NT2/D1 (cell line): ENCODE measurements at regions not wholly inside any gene's neighbourhood (a gene's known extent, or its start where the extent isn't known, plus 50 kb on each side); places are given as distances from the start of the nearest gene placed in this dataset.

Source experiments
- SUZ12 ChIP-seq: IDR thresholded peaks from 2 replicates; pipeline ENCODE4 v1.6.1; 2011; ENCODE audit not compliant: insufficient read length, insufficient read depth; ENCODE audit errors: extremely low read depth
- YY1 ChIP-seq: IDR thresholded peaks from 2 replicates; pipeline ENCODE4 v1.6.1; 2011; ENCODE audit not compliant: insufficient read length, insufficient read depth
- ZNF274 ChIP-seq: IDR thresholded peaks from 2 replicates; pipeline ENCODE4 v1.6.1; 2011; ENCODE audit warnings: mild to moderate bottlenecking, low read depth, low read length

DNA sequence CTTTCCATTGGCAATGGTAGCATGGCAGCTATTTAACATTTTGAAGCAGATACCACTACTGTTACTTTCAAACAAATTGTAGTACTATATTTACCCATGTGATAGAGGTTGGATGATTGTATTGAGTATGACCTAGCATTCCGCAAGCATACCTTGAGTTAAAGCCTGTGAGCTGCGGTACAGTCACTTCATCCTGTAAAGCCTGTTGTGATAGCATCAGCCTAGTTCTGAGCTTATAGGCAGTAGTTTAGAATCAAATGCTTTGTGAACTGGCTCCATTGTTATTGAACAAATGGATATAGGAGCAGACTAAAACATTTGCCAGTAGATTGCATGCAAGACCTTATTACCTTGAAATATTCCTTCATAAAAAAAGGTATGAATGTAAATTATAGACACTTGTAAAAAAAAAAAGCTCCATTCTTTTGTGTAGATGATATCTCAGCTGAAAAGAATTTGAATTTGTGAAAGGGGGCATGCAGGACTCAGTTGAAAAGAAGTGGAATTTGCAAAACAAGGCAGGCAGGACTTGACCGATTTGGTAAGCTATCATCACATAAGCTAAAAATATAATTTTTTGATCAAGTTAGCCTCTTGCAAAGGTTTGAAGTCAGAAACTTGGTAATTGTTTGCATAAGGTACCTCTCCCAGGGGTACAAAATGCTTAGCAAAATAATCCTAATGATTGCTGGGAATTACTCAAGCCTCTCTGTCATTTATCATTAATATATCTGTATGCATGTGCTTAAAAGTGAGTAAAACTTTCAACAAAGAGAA lies 138.5 kb upstream of the ITGA4 start:
- TF ChIP-seq YY1 (no peak), ZNF274 (no peak), SUZ12 (no peak)
